Stimulated activated CD4-positive, alpha-beta T cell treated with anti-CD3 and anti-CD28 coated beads, Interleukin-4, amount 100 ng/mL, for 24 hours (primary cell): ENCODE measurements at regions not wholly inside any gene's neighbourhood (a gene's known extent, or its start where the extent isn't known, plus 50 kb on each side); places are given as distances from the start of the nearest gene placed in this dataset.
A peak's percentile ranks its signal among the peaks of the same experiment; 100 is the strongest.
"Not testable (repeated sequence)": the region's sequence is repeated elsewhere in the genome, so short reads cannot be mapped to it uniquely, and the experiment has no call there.

Experiments
- DNase-seq: peaks from one replicate; pipeline ENCODE4 v3.0.0-alpha.2; 2020

GRCh38 chr1:157407917-157408525, 144.3 kb downstream of the FCRL5 start:
- DNase-seq, result no peak

- no peak for DNase-seq
These were observed 144.9 kb downstream of the FCRL5 start for GRCh38 chr1:157407367-157407766.

GRCh38 chr1:157405662-157406061, 146.7 kb downstream of the FCRL5 start:
- DNase-seq, result no peak

GRCh38 chr1:157404614-157405013, 147.7 kb downstream of the FCRL5 start:
- no peak for DNase-seq

GRCh38 chr1:157404063-157404501, 148.2 kb downstream of the FCRL5 start:
- no peak for DNase-seq

- no peak for DNase-seq
These were observed 148.7 kb downstream of the FCRL5 start for GRCh38 chr1:157403608-157404007.

GRCh38 chr1:157403203-157403602, 149.1 kb downstream of the FCRL5 start:
- DNase-seq, result no peak

GRCh38 chr1:157400766-157401165, 151.5 kb downstream of the FCRL5 start:
- no peak for DNase-seq

- no peak for DNase-seq
These were observed 152.3 kb downstream of the FCRL5 start for GRCh38 chr1:157399984-157400382.

- no peak for DNase-seq
These were observed 152.9 kb downstream of the FCRL5 start for GRCh38 chr1:157399343-157399983.

- DNase-seq, result no peak
These were observed 161.7 kb downstream of the FCRL5 start for GRCh38 chr1:157390651-157391050.

- DNase-seq, result no peak
These were observed 164.3 kb downstream of the FCRL5 start for GRCh38 chr1:157388057-157388456.

- no peak for DNase-seq
These were observed 168.1 kb downstream of the FCRL5 start for GRCh38 chr1:157384258-157384657.

GRCh38 chr1:157382351-157382750, 170.0 kb downstream of the FCRL5 start:
- DNase-seq, result no peak

- DNase-seq, result no peak
These were observed 171.8 kb downstream of the FCRL5 start for GRCh38 chr1:157380523-157380922.

- not testable (repeated sequence) for DNase-seq
These were observed 175.0 kb downstream of the FCRL5 start for GRCh38 chr1:157377280-157377713.

GRCh38 chr1:157376681-157377080, 175.6 kb downstream of the FCRL5 start:
- no peak for DNase-seq

GRCh38 chr1:157372311-157372710, 180.0 kb downstream of the FCRL5 start:
- not testable (repeated sequence) for DNase-seq

GRCh38 chr1:157371826-157372225, 180.5 kb downstream of the FCRL5 start:
- no peak for DNase-seq

- DNase-seq, result no peak
These were observed 181.1 kb downstream of the FCRL5 start for GRCh38 chr1:157371221-157371620.

- DNase-seq, result no peak
These were observed 181.6 kb downstream of the FCRL5 start for GRCh38 chr1:157370698-157371097.

GRCh38 chr1:157369808-157370521, 182.3 kb downstream of the FCRL5 start:
- peak; percentile 45 for DNase-seq

- DNase-seq, result not testable (repeated sequence)
These were observed 183.4 kb downstream of the FCRL5 start for GRCh38 chr1:157368941-157369340.

GRCh38 chr1:157368363-157368762, 184.0 kb downstream of the FCRL5 start:
- no peak for DNase-seq
